Mesenchymal stem cell (in vitro differentiated cells and primary cell): ENCODE measurements at regions not wholly inside any gene's neighbourhood (a gene's known extent, or its start where the extent isn't known, plus 50 kb on each side); places are given as distances from the start of the nearest gene placed in this dataset.
A peak's percentile ranks its signal among the peaks of the same experiment; 100 is the strongest.

Experiments used
- DNase-seq: peaks from one replicate; pipeline ENCODE4 v3.0.0-alpha.2; 2013
- H2AFZ ChIP-seq: one replicate; pipeline ENCODE4 v1.6.1; 2013; ENCODE audit warnings: low read depth, mild to moderate bottlenecking, control low read depth, inconsistent platforms, low read length, moderate library complexity
- H2AK5ac ChIP-seq: 2 replicates; pipeline ENCODE4 v1.6.1; 2013; ENCODE audit warnings: low read length, moderate library complexity, mild to moderate bottlenecking, inconsistent platforms; ENCODE audit not compliant: severe bottlenecking
- H2BK120ac ChIP-seq: one replicate; pipeline ENCODE4 v1.6.1; 2013; ENCODE audit warnings: low read depth, mild to moderate bottlenecking, inconsistent platforms, low read length, moderate library complexity
- H2BK12ac ChIP-seq, 2 experiments: one replicate each; pipeline ENCODE4 v1.6.1; 2013; ENCODE audit warnings: inconsistent platforms in 2 of 2, low read length in 2 of 2, mild to moderate bottlenecking in 2 of 2, moderate library complexity in 2 of 2, control low read depth in 1 of 2
- H2BK15ac ChIP-seq: one replicate; pipeline ENCODE4 v1.6.1; 2013; ENCODE audit warnings: mild to moderate bottlenecking, low read depth, inconsistent platforms; ENCODE audit not compliant: poor library complexity, severe bottlenecking
- H2BK5ac ChIP-seq: 2 replicates; pipeline ENCODE4 v1.6.1; 2013; ENCODE audit warnings: low read depth, mild to moderate bottlenecking, low read length, control low read depth, inconsistent platforms; ENCODE audit not compliant: poor library complexity, severe bottlenecking
- H3K14ac ChIP-seq, 2 experiments: one replicate each; pipeline ENCODE4 v1.6.1; 2013; ENCODE audit warnings: inconsistent platforms in 2 of 2, low read length in 2 of 2, control low read depth in 1 of 2, mild to moderate bottlenecking in 1 of 2, moderate library complexity in 1 of 2
- H3K18ac ChIP-seq, 2 experiments: one replicate each; pipeline ENCODE4 v1.6.1; 2013; ENCODE audit warnings: inconsistent platforms in 2 of 2, low read length in 2 of 2, control low read depth in 1 of 2, low read depth in 1 of 2, mild to moderate bottlenecking in 1 of 2
- H3K23ac ChIP-seq, 2 experiments: one replicate each; pipeline ENCODE4 v1.6.1; 2013; ENCODE audit warnings: inconsistent platforms in 2 of 2, low read length in 2 of 2, mild to moderate bottlenecking in 2 of 2, moderate library complexity in 2 of 2, control low read depth in 1 of 2
- H3K27ac ChIP-seq: 2 replicates; pipeline ENCODE4 v1.5.1; 2013; ENCODE audit warnings: mild to moderate bottlenecking, moderate library complexity, low read length, control low read depth, inconsistent platforms; ENCODE audit not compliant: poor library complexity, severe bottlenecking
- H3K27me3 ChIP-seq, 2 experiments: 2 replicates each; pipeline versions ENCODE4 v1.6.1 to v1.7.0; 2013; ENCODE audit warnings: low read length in 2 of 2, mild to moderate bottlenecking in 2 of 2, moderate library complexity in 2 of 2, control low read depth in 1 of 2, inconsistent platforms in 1 of 2; ENCODE audit not compliant: control insufficient read depth in 1 of 2, insufficient read depth in 1 of 2
- H3K36me3 ChIP-seq, 2 experiments: 2 replicates each; pipeline versions ENCODE4 v1.6.1 to v1.7.0; 2013; ENCODE audit warnings: low read length in 2 of 2, control low read depth in 1 of 2, inconsistent platforms in 1 of 2, low read depth in 1 of 2, mild to moderate bottlenecking in 1 of 2; ENCODE audit not compliant: insufficient read depth in 2 of 2, control insufficient read depth in 1 of 2
- H3K4ac ChIP-seq, 2 experiments: one replicate each; pipeline ENCODE4 v1.6.1; 2013; ENCODE audit warnings: inconsistent platforms in 2 of 2, low read length in 2 of 2, mild to moderate bottlenecking in 2 of 2, moderate library complexity in 2 of 2, control low read depth in 1 of 2, low read depth in 1 of 2
- H3K4me1 ChIP-seq: 2 replicates; pipeline ENCODE4 v1.6.1; 2013; ENCODE audit warnings: low read depth, low read length, control low read depth; ENCODE audit not compliant: control insufficient read depth, insufficient read depth
- H3K4me2 ChIP-seq: 2 replicates; pipeline ENCODE4 v1.6.1; 2013; ENCODE audit warnings: low read length, mild to moderate bottlenecking, inconsistent platforms; ENCODE audit not compliant: poor library complexity, severe bottlenecking
- H3K4me3 ChIP-seq, 2 experiments: 2 replicates each; pipeline versions ENCODE4 v1.5.1 to v1.7.0; 2013; ENCODE audit warnings: low read length in 2 of 2, mild to moderate bottlenecking in 2 of 2, control low read depth in 1 of 2, low read depth in 1 of 2; ENCODE audit not compliant: insufficient read depth in 1 of 2
- H3K79me1 ChIP-seq: replicated peaks from 2 replicates; pipeline ENCODE4 v1.6.1; 2013; ENCODE audit warnings: mild to moderate bottlenecking, control low read depth, low read length, inconsistent platforms; ENCODE audit not compliant: poor library complexity, severe bottlenecking
- H3K9ac ChIP-seq: 2 replicates; pipeline ENCODE4 v1.7.0; 2013; ENCODE audit warnings: mild to moderate bottlenecking, low read length, moderate library complexity
- H3K9me3 ChIP-seq: 2 replicates; pipeline ENCODE4 v1.7.0; 2013; ENCODE audit warnings: mild to moderate bottlenecking, low read length; ENCODE audit not compliant: control insufficient read depth
- H4K8ac ChIP-seq: one replicate; pipeline ENCODE4 v1.6.1; 2013; ENCODE audit warnings: inconsistent platforms, mild to moderate bottlenecking, low read length, moderate library complexity
- H4K91ac ChIP-seq: one replicate; pipeline ENCODE4 v1.6.1; 2013; ENCODE audit warnings: mild to moderate bottlenecking, low read length, inconsistent platforms
- WGBS: methylation state at CpG from one replicate; pipeline ENCODE4 v1.1.7; 2013; ENCODE audit warnings: mixed read lengths; 5-methylcytosine and 5-hydroxymethylcytosine counted together

GRCh38 chr6:43838276-43839036 is 68.4 kb downstream of the VEGFA start:
- Histone ChIP-seq H2AK5ac (peak overlapping the region; percentile 86), H2BK15ac (peak overlapping the region; percentile 60), H2BK5ac (no peak overlapping the region), H3K27me3 (peaks cover 0 to 11% of the 10 kb centered on the region in 2 experiments), H3K4me1 (peaks cover 30% of the 10 kb centered on the region), H2BK12ac (peak overlapping the region; percentile 96 to 98), H3K27ac (peak overlapping the region; percentile 23), H3K23ac (no peak overlapping the region), H3K79me1 (no peaks in the 10 kb centered on the region), H3K14ac (peak overlapping the region in 1 of 2 experiments; percentile 11), H3K4ac (peak overlapping the region; percentile 52 to 95), H2BK120ac (peak overlapping the region; percentile 83), H2AFZ (no peak overlapping the region), H4K8ac (peak overlapping the region; percentile 89), H3K36me3 (no peaks in the 10 kb centered on the region), H3K9me3 (no peaks in the 10 kb centered on the region), H4K91ac (peak overlapping the region; percentile 99), H3K18ac (peak overlapping the region; percentile 97), H3K9ac (peak overlapping the region; percentile 63), H3K4me2 (no peak overlapping the region), H3K4me3 (no peak overlapping the region)
- DNase-seq: peak; percentile 88
- WGBS: 31% methylated on average over 9 of the region's 9 CpGs

GRCh38 chr6:43837507-43837906 is 67.5 kb downstream of the VEGFA start:
- no peaks in the 10 kb centered on the region for H3K9me3 ChIP-seq
- no peak overlapping the region for H4K91ac ChIP-seq
- H2BK12ac ChIP-seq: peak overlapping the region in 1 of 2 experiments; percentile 39
- H3K14ac ChIP-seq: no peak overlapping the region
- no peak overlapping the region for H3K27ac ChIP-seq
- WGBS: 57% methylated on average over 1 of the region's 2 CpGs
- no peak overlapping the region for H2BK120ac ChIP-seq
- H3K4ac ChIP-seq: no peak overlapping the region
- no peak overlapping the region for H2BK15ac ChIP-seq
- H2AFZ ChIP-seq: no peak overlapping the region
- H3K79me1 ChIP-seq: no peaks in the 10 kb centered on the region
- peaks cover 36% of the 10 kb centered on the region for H3K4me1 ChIP-seq
- H4K8ac ChIP-seq: no peak overlapping the region
- no peak overlapping the region for H3K4me3 ChIP-seq
- H3K9ac ChIP-seq: no peak overlapping the region
- no peak overlapping the region for H2BK5ac ChIP-seq
- H2AK5ac ChIP-seq: no peak overlapping the region
- no peak overlapping the region for H3K23ac ChIP-seq
- H3K27me3 ChIP-seq: peaks cover 0 to 9% of the 10 kb centered on the region in 2 experiments
- H3K18ac ChIP-seq: no peak overlapping the region
- DNase-seq: no peak
- H3K4me2 ChIP-seq: no peak overlapping the region
- H3K36me3 ChIP-seq: no peaks in the 10 kb centered on the region

- peak overlapping the region in 1 of 2 experiments; percentile 6 for H3K14ac ChIP-seq
- H4K91ac ChIP-seq: no peak overlapping the region
- H3K4ac ChIP-seq: peak overlapping the region in 1 of 2 experiments; percentile 82
- H4K8ac ChIP-seq: no peak overlapping the region
- H2BK12ac ChIP-seq: peak overlapping the region in 1 of 2 experiments; percentile 17
- no peaks in the 10 kb centered on the region for H3K9me3 ChIP-seq
- H3K4me2 ChIP-seq: no peak overlapping the region
- no peak overlapping the region for H3K27ac ChIP-seq
- no peaks in the 10 kb centered on the region for H3K79me1 ChIP-seq
- H3K36me3 ChIP-seq: no peaks in the 10 kb centered on the region
- no peak overlapping the region for H3K23ac ChIP-seq
- no peak overlapping the region for H2BK120ac ChIP-seq
- H2AFZ ChIP-seq: no peak overlapping the region
- H3K18ac ChIP-seq: peak overlapping the region in 1 of 2 experiments; percentile 79
- H2BK5ac ChIP-seq: no peak overlapping the region
- H3K9ac ChIP-seq: no peak overlapping the region
- peak overlapping the region; percentile 16 for H2BK15ac ChIP-seq
- 49% methylated on average over 5 of the region's 7 CpGs for WGBS
- no peak overlapping the region for H3K4me3 ChIP-seq
- H3K4me1 ChIP-seq: peaks cover 34% of the 10 kb centered on the region
- peaks cover 0 to 12% of the 10 kb centered on the region in 2 experiments for H3K27me3 ChIP-seq
- DNase-seq: peak; percentile 52
- peak overlapping the region; percentile 27 for H2AK5ac ChIP-seq
Observed at GRCh38 chr6:43836507-43837240, 66.7 kb downstream of the VEGFA start.
